LoVo (cell line): ENCODE measurements at regions not wholly inside any gene's neighbourhood (a gene's known extent, or its start where the extent isn't known, plus 50 kb on each side); places are given as distances from the start of the nearest gene placed in this dataset.

ENCODE experiments used
- DNase-seq: peaks from one replicate; pipeline ENCODE4 v3.0.0-alpha.2; 2016; ENCODE audit warnings: low spot score

GRCh38 chr10:58885146-58885545 lies 291.3 kb upstream of the PHYHIPL start:
- no peak for DNase-seq

GRCh38 chr10:58885686-58886345 lies 290.6 kb upstream of the PHYHIPL start:
- DNase-seq = no peak

GRCh38 chr10:58886406-58886805 lies 290.0 kb upstream of the PHYHIPL start:
- no peak for DNase-seq

- no peak for DNase-seq
Measured at GRCh38 chr10:58887474-58887873, 289.0 kb upstream of the PHYHIPL start.

GRCh38 chr10:58888957-58889356 lies 287.5 kb upstream of the PHYHIPL start:
- no peak for DNase-seq

GRCh38 chr10:58892031-58892531 lies 284.4 kb upstream of the PHYHIPL start:
- no peak for DNase-seq

GRCh38 chr10:58894929-58895328 lies 281.5 kb upstream of the PHYHIPL start:
- no peak for DNase-seq

- DNase-seq = no peak
Measured at GRCh38 chr10:58896229-58896628, 280.2 kb upstream of the PHYHIPL start.

- DNase-seq = no peak
Measured at GRCh38 chr10:58897236-58897635, 279.2 kb upstream of the PHYHIPL start.

- no peak for DNase-seq
Measured at GRCh38 chr10:58897708-58898107, 278.7 kb upstream of the PHYHIPL start.

- DNase-seq = no peak
Measured at GRCh38 chr10:58898854-58899573, 277.4 kb upstream of the PHYHIPL start.

- no peak for DNase-seq
Measured at GRCh38 chr10:58901092-58901646, 275.3 kb upstream of the PHYHIPL start.

- DNase-seq = no peak
Measured at GRCh38 chr10:58903071-58903470, 273.4 kb upstream of the PHYHIPL start.

GRCh38 chr10:58909881-58910280 lies 266.6 kb upstream of the PHYHIPL start:
- no peak for DNase-seq

- no peak for DNase-seq
Measured at GRCh38 chr10:58913717-58914116, 262.7 kb upstream of the PHYHIPL start.

GRCh38 chr10:58918887-58919286 lies 257.6 kb upstream of the PHYHIPL start:
- no peak for DNase-seq

GRCh38 chr10:58919927-58920654 lies 256.4 kb upstream of the PHYHIPL start:
- peak; percentile 61 for DNase-seq

GRCh38 chr10:58920655-58921003 lies 255.8 kb upstream of the PHYHIPL start:
- no peak for DNase-seq

- no peak for DNase-seq
Measured at GRCh38 chr10:58921421-58921855, 255.0 kb upstream of the PHYHIPL start.

GRCh38 chr10:58925381-58925780 lies 251.1 kb upstream of the PHYHIPL start:
- DNase-seq = no peak

GRCh38 chr10:58930500-58930899 lies 245.9 kb upstream of the PHYHIPL start:
- no peak for DNase-seq

GRCh38 chr10:58932126-58932525 lies 244.3 kb upstream of the PHYHIPL start:
- no peak for DNase-seq
